Stromal cell of bone marrow (primary cell): ENCODE measurements at regions not wholly inside any gene's neighbourhood (a gene's known extent, or its start where the extent isn't known, plus 50 kb on each side); places are given as distances from the start of the nearest gene placed in this dataset.

Experiments used
- DNase-seq: peaks from one replicate; pipeline ENCODE4 v3.0.0-alpha.2; 2012; ENCODE audit warnings: low read depth

- no peak for DNase-seq
Measured at GRCh38 chr16:86117756-86118155, 218.8 kb downstream of the IRF8 start.

- no peak for DNase-seq
Measured at GRCh38 chr16:86118467-86119307, 219.7 kb downstream of the IRF8 start.

DNA sequence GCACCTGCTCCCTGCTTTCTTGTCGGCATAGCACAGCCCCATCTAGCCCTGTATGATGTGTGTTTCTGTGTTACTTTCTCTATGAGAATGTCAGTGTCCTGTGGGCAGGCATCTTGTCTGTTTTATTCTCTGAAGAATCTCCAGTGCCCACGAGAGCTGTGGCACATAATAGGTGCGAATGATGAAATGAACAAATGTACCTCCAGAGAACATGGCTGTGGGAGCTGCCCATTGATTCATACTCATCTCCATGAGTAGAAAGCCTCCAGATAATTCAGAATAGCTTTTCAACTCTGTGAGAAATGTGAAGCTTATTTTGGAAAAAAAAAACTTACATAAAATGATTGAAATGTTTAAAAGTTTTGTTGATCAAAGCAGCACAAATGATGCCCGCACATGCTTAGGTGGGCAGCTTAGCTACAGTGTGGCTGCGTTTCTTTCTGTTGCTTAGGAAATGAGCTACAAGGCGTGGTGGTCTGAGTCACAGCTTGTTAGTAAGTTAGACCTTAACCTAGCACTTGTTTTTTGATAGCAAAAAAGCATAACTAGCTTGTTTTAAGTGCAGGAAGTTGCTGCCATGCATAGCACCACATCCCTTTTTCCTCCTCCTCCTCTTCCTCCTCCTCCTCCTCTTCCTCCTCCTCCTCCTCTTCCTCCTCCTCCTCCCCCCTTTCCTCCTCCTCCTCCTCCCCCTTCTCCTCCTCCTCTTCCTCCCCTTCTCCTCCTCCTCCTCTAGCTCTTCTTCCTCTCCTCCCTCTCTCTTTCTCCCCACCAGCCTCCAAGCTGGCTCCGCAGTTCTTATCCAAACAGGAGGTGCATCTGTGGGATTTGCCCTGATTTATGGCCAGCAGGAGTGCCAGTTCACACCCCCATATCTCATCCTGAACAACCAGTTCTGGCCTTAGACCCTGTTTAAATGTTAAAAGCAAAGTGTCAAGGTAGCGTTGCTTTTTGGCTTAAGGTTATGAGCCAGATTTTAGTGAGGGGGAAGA is 221.5 kb downstream of the IRF8 start:
- no peak for DNase-seq

DNA sequence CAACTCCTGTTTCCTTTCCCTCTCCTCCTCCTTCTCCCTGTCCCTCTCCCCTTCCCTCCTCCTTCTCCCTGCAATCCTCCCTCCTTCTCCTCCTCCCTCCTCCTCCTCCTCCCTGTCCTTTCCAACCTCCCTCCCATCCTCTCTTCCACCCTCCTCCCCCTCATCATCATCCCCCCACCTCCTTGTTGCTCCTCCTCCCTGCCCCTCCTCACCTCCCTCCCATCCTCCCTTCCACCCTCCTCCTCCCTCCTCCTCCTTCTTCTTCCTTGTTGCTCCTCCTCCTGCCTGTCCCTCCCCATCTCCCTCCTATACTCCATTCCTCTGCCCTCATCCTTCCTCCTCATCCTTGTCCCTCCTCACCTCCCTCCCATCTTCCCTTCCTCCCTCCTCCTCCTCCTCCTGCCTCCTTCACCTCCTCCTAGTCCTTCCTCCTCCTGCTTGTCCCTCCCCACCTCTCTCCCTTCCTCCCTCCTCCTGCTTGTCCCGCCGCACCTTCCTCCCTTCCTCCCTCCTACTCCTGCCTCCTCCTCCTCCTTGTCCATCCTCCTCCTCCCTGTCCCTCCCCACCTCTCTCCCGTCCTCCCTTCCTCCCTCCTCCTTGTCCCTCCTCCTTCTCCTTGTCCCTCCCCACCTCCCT is 222.5 kb downstream of the IRF8 start:
- no peak for DNase-seq

- DNase-seq, result no peak
Measured at GRCh38 chr16:86122681-86123342, 223.8 kb downstream of the IRF8 start.

DNA sequence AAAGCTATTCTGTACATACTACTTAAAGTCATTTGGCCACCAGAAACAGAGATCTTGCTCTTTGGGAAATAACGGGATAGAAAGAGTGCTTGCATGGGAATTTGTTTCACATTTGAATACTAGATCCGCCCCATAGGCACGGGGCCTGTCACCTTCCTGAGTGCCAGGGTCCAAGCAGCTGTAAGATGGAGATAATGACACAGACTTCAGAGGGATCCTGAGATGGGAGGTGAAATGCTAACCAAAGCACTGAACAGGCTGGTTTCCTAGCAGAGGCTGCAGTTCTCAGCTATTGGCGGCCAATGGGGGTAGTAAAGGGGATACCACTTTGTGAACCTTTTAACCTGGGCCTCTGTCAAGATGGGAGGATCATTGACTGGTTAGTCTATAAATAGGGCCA is 225.4 kb downstream of the IRF8 start:
- no peak for DNase-seq

GRCh38 chr16:86126891-86127290 is 227.9 kb downstream of the IRF8 start:
- no peak for DNase-seq

DNA sequence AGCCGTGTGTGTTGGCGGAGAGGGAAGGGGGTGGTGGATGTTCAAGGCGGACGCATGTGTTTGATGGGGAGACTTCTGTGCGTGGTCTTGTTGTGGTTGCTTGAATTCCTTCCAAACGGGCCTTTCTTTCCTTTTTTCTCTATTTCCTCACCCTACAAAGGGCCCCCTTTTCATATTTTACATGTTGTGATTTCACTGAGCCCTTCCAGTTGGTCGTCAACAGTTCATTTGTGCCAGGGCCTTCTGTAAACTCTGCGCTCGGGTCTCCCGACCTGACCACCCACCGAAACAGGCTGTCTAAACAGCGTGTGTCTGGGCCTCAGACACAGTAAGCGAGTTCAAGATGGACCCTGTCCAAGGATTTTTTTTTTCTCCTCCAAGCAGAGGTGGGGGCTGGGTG is 228.4 kb downstream of the IRF8 start:
- DNase-seq, result no peak

- no peak for DNase-seq
Measured at GRCh38 chr16:86128246-86128645, 229.3 kb downstream of the IRF8 start.

DNA sequence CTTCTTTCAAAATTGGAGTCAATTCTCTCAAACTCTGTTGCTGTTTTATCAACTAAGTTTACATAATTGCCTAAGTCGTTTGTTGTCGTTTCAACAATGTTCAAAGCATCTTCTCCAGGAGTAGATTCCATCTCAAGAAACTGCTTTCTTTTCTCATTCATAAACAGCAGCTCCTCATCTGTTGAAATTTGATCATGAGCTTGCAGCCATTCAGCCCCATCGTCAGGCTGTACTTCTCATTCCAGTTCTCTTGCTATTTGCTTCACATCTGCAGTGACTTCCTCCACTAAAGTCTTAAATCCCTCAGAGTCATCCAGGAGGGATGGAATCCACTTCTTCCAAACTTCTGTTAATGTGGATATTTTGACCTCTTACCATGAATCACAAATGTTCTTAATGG is 230.6 kb downstream of the IRF8 start:
- DNase-seq, result no peak

GRCh38 chr16:86133377-86133776 is 234.4 kb downstream of the IRF8 start:
- DNase-seq, result no peak

GRCh38 chr16:86133847-86134375 is 234.9 kb downstream of the IRF8 start:
- no peak for DNase-seq

DNA sequence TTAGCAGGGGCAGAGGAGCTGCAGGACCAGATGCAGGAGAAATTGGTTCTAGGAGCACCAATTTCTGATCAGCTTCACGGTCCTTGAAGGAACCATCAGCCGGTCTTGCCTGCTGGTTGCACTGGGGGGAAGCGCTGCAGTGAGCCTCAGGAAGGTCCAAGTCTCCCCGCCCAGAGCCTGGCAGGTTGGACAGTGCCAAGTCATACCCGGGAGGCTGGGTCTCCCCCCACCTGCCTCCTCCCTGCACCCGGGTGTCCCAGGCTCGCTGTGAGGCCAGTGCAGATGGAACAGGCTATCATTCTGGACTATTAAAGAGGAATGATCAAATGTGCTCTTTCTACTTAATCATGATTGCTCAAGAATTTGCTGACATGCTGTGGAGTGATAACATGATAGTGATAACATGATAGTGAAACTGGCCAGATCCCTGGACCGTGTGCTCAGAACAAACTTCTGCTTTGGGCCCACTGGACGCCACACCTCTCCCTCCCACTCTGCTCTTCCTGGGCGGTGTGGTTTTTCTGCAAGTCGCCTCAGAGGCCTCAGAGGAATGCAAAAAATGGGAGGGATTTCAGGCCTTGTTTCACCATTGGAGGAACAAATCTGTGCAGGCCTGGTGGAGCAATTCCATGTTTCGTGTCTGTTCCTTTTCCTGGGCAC is 236.0 kb downstream of the IRF8 start:
- DNase-seq, result no peak

DNA sequence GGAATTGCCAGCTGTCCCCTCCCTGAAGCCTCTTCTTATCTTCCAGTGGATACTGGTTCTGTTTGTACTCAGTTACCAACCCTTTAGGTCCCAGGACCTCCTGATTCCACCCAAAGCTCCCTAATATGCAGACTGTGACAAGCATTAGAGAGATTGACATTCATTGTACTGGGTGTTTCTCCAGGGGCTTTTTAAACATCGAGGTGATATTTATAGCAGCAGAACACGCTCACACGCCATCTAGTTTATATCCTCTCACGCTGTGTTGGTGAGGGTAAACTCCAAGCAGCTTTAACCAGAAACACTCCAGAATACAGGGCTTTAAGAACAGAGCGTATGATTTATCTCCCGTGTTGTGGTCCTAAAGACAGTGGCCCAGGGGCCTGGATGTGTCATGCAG is 238.4 kb downstream of the IRF8 start:
- no peak for DNase-seq

GRCh38 chr16:86138121-86139085 is 239.4 kb downstream of the IRF8 start:
- no peak for DNase-seq

DNA sequence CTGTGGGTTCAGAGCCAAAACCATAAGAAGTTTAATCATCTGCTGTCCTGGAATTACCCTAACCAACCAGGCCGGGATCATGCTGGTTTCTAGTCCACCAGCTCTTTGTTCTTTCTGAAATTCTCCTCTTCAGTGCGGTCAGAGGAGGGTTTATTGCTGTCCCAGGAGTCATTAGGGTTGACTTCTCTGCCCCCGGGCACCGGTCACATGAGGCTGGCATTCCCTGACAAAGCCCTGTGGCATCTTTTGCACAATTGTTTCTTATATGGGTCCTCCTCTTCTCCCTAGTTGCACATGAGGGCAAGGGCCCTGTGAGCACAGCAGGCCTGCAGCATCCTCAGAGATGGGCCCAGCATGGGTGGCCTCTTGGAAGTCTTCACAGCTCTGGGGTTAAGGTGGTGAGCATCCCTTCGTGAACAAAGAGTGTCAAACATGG is 243.9 kb downstream of the IRF8 start:
- DNase-seq, result no peak

DNA sequence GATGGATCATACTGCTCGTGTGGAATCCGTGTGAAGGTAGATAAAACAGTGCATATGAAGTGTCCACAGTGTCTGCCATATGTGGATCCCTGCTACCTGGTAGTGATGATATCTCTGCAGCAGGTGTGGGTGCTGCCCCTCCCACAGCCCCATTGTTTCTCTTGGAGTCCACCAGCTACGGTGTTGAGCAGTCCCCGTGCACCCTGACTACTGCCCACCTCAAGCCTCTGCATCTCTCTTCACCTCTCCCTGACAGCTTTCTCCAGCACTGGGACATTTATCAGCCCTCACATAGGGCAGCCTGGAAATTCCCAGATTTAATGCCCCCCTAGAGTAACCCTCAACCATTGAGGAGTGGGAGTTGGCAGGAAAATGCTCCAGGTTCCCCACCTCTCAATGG is 244.7 kb downstream of the IRF8 start:
- DNase-seq, result no peak

- DNase-seq, result no peak
Measured at GRCh38 chr16:86145669-86146068, 246.7 kb downstream of the IRF8 start.

DNA sequence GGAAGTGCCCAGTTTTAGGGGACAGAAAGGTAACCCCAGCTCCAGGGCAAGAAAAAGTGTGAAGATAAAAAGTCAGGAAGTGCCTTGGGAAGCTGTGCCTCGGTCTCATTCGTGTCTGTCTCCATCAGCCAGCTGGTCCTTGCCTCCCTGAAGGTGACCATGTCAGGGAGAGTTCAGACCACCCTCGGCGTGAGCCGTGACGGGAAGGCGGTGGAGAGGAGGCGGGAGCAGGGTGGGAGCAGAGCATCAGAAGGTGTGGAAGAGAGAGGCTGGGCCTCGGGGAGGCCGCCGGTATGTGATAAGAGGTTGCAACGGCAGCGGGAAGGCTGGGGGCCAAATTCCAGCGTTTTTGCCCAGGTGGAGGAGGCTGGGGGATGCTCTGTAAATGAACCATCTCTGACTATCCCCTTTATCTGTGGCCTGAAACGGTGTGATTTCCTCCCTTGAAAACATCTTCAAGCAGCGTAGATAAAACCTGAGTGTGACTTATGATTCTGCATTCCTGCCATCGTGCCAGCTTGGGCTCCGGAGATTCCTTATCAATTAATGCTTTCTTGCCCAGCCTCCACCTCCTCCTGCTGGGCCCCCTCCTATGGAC is 251.8 kb downstream of the IRF8 start:
- no peak for DNase-seq
